Liver (tissue), 8 donors: ENCODE measurements at regions not wholly inside any gene's neighbourhood (a gene's known extent, or its start where the extent isn't known, plus 50 kb on each side); places are given as distances from the start of the nearest gene placed in this dataset.
A peak's percentile ranks its signal among the peaks of the same experiment; 100 is the strongest.

Experiments used
- DNase-seq: peaks from one replicate; pipeline ENCODE4 v3.0.0-alpha.2; 2017; ENCODE audit warnings: low spot score
- H3K27ac ChIP-seq, 2 donors: one replicate each; pipeline ENCODE4 v1.7.0; 2013; ENCODE audit warnings: inconsistent platforms in 2 of 2, low read length in 2 of 2, control low read depth in 1 of 2, low read depth in 1 of 2, mild to moderate bottlenecking in 1 of 2
- H3K27me3 ChIP-seq, 4 donors: one replicate each; pipeline versions ENCODE4 v1.6.1 to v1.7.0; 2013; ENCODE audit warnings: low read length in 3 of 4, inconsistent platforms in 1 of 4, mild to moderate bottlenecking in 1 of 4, moderate library complexity in 1 of 4; ENCODE audit not compliant: control insufficient read depth in 4 of 4, insufficient read depth in 4 of 4
- H3K36me3 ChIP-seq, 4 donors: one replicate each; pipeline versions ENCODE4 v1.6.1 to v1.7.0; 2013; ENCODE audit warnings: low read length in 3 of 4, mild to moderate bottlenecking in 3 of 4, low read depth in 1 of 4, moderate library complexity in 1 of 4; ENCODE audit not compliant: control insufficient read depth in 4 of 4, insufficient read depth in 3 of 4
- H3K4me1 ChIP-seq, 4 donors: one replicate each; pipeline versions ENCODE4 v1.6.1 to v1.7.0; 2013; ENCODE audit warnings: low read length in 3 of 4, mild to moderate bottlenecking in 3 of 4, moderate library complexity in 1 of 4; ENCODE audit not compliant: control insufficient read depth in 4 of 4, insufficient read depth in 4 of 4
- H3K4me3 ChIP-seq, 3 donors: one replicate each; pipeline versions ENCODE4 v1.6.1 to v1.7.0; 2013; ENCODE audit warnings: low read length in 3 of 3, control low read depth in 1 of 3, low read depth in 1 of 3, mild to moderate bottlenecking in 1 of 3
- H3K9ac ChIP-seq, 2 donors: one replicate each; pipeline ENCODE4 v1.7.0; 2013; ENCODE audit warnings: low read length in 2 of 2, mild to moderate bottlenecking in 2 of 2, moderate library complexity in 2 of 2, control low read depth in 1 of 2, low read depth in 1 of 2
- H3K9me3 ChIP-seq, 4 donors: one replicate each; pipeline versions ENCODE4 v1.6.1 to v1.7.0; 2013; ENCODE audit warnings: low read length in 3 of 4; ENCODE audit not compliant: control insufficient read depth in 4 of 4
- ATF3 ChIP-seq: IDR thresholded peaks from 2 replicates; pipeline ENCODE4 v1.6.1; 2016; ENCODE audit warnings: antibody characterized with exemption
- CTCF ChIP-seq: fragments of 150-350 bp; IDR thresholded peaks from 2 replicates; pipeline ENCODE4 v1.5.1; 2017; ENCODE audit warnings: improper control_type of control experiment, low read depth, low read length; ENCODE audit not compliant: missing input control
- EGR1 ChIP-seq, 2 donors: IDR thresholded peaks; 2 replicates each; pipeline ENCODE4 v1.6.1; 2016 to 2018; ENCODE audit warnings: antibody characterized with exemption in 2 of 2, low read depth in 2 of 2
- FOXA1 ChIP-seq: IDR thresholded peaks from 2 replicates; pipeline ENCODE4 v1.6.1; 2016; ENCODE audit warnings: antibody characterized with exemption
- FOXA2 ChIP-seq: IDR thresholded peaks from 2 replicates; pipeline ENCODE4 v1.6.1; 2016; ENCODE audit warnings: antibody characterized with exemption
- GABPA ChIP-seq, 2 donors: IDR thresholded peaks in 1 of 2; conservative IDR thresholded peaks in 1 of 2; 2 replicates each; pipeline ENCODE4 v1.6.1; 2016; ENCODE audit warnings: antibody characterized with exemption in 2 of 2, mild to moderate bottlenecking in 1 of 2, moderate library complexity in 1 of 2
- HNF4A ChIP-seq, 2 donors: conservative IDR thresholded peaks; 2 replicates each; pipeline ENCODE4 v1.6.1; 2016; ENCODE audit warnings: antibody characterized with exemption in 2 of 2, mild to moderate bottlenecking in 2 of 2
- HNF4G ChIP-seq: IDR thresholded peaks from 2 replicates; pipeline ENCODE4 v1.6.1; 2016; ENCODE audit warnings: antibody characterized with exemption
- JUND ChIP-seq, 2 donors: IDR thresholded peaks; 2 replicates each; pipeline ENCODE4 v1.6.1; 2016; ENCODE audit warnings: antibody characterized with exemption in 2 of 2
- MAX ChIP-seq: IDR thresholded peaks from 2 replicates; pipeline ENCODE4 v1.6.1; 2016; ENCODE audit warnings: antibody characterized with exemption
- NR2F2 ChIP-seq: IDR thresholded peaks from 2 replicates; pipeline ENCODE4 v1.6.1; 2016; ENCODE audit warnings: antibody characterized with exemption
- RAD21 ChIP-seq, 2 donors: IDR thresholded peaks; 2 replicates each; pipeline ENCODE4 v1.6.1; 2016; ENCODE audit warnings: antibody characterized with exemption in 2 of 2, mild to moderate bottlenecking in 2 of 2
- REST ChIP-seq: IDR thresholded peaks from 2 replicates; pipeline ENCODE4 v1.6.1; 2016; ENCODE audit warnings: antibody characterized with exemption, mild to moderate bottlenecking
- SP1 ChIP-seq: IDR thresholded peaks from 2 replicates; pipeline ENCODE4 v1.6.1; 2018; ENCODE audit warnings: antibody characterized with exemption, mild to moderate bottlenecking
- TAF1 ChIP-seq: conservative IDR thresholded peaks from 2 replicates; pipeline ENCODE4 v1.6.1; 2016; ENCODE audit warnings: antibody characterized with exemption, mild to moderate bottlenecking
- YY1 ChIP-seq: IDR thresholded peaks from 2 replicates; pipeline ENCODE4 v1.6.1; 2016; ENCODE audit warnings: antibody characterized with exemption, mild to moderate bottlenecking
- ZBTB33 ChIP-seq: IDR thresholded peaks from 2 replicates; pipeline ENCODE4 v1.6.1; 2016; ENCODE audit warnings: antibody characterized with exemption
- WGBS: extraction: QIAGEN DNeasy Blood & Tissue Kit; methylation state at CpG from one replicate; pipeline ENCODE4 v1.1.7; 2013; 5-methylcytosine and 5-hydroxymethylcytosine counted together
- donor health status: healthy.
- donor health status: healthy.
- donor health status: healthy.
- donor health status: healthy.
- donor health status: healthy.

GRCh38 chr6:168145747-168146596, 67.0 kb upstream of the FRMD1 start:
- DNase-seq = no peak
- 70% methylated on average over 12 of the region's 12 CpGs for WGBS
- Histone ChIP-seq H3K27ac (no peak overlapping the region), H3K4me3 (no peak overlapping the region), H3K36me3 (no peaks in the 10 kb centered on the region), H3K9me3 (no peaks in the 10 kb centered on the region), H3K4me1 (peaks cover 0 to 5% (median under 1%) of the 10 kb centered on the region in 4 donors), H3K9ac (no peak overlapping the region), H3K27me3 (peaks cover 0 to 4% (median 0%) of the 10 kb centered on the region in 4 donors)
- no peak for TF ChIP-seq SP1
- TF ChIP-seq FOXA1 = no peak
- TF ChIP-seq HNF4A (conservative IDR thresholded peaks at IDR 0.05) = no peak
- TF ChIP-seq ZBTB33 = no peak
- TF ChIP-seq HNF4G = no peak
- no peak for TF ChIP-seq REST
- TF ChIP-seq RAD21 (IDR thresholded peaks at IDR 0.05) = no peak
- no peak for TF ChIP-seq JUND (IDR thresholded peaks at IDR 0.05)
- TF ChIP-seq ATF3 = no peak
- no peak for TF ChIP-seq FOXA2
- TF ChIP-seq NR2F2 = no peak
- no peak for TF ChIP-seq TAF1
- no peak for TF ChIP-seq GABPA (IDR thresholded peaks at IDR 0.05 in 1 of 2, conservative IDR thresholded peaks at IDR 0.05 in 1 of 2)
- TF ChIP-seq CTCF = no peak
- no peak for TF ChIP-seq EGR1 (IDR thresholded peaks at IDR 0.05; ENCODE audit: low read depth in 2 of 2)

GRCh38 chr6:168139121-168139520, 60.1 kb upstream of the FRMD1 start:
- TF ChIP-seq HNF4A (conservative IDR thresholded peaks at IDR 0.05) = no peak
- no peak for TF ChIP-seq NR2F2
- no peak for TF ChIP-seq FOXA1
- TF ChIP-seq CTCF = no peak
- TF ChIP-seq TAF1 = no peak
- no peak for TF ChIP-seq GABPA (IDR thresholded peaks at IDR 0.05 in 1 of 2, conservative IDR thresholded peaks at IDR 0.05 in 1 of 2)
- TF ChIP-seq RAD21 (IDR thresholded peaks at IDR 0.05) = no peak
- TF ChIP-seq JUND (IDR thresholded peaks at IDR 0.05) = no peak
- no peak for TF ChIP-seq YY1
- TF ChIP-seq FOXA2 = no peak
- no peak for TF ChIP-seq MAX
- TF ChIP-seq EGR1 (IDR thresholded peaks at IDR 0.05; ENCODE audit: low read depth in 2 of 2) = no peak
- no peak for TF ChIP-seq ZBTB33
- no peak for TF ChIP-seq HNF4G
- H3K36me3 ChIP-seq = no peaks in the 10 kb centered on the region
- H3K27me3 ChIP-seq = no peaks in the 10 kb centered on the region
- H3K9ac ChIP-seq = no peak overlapping the region
- no peak overlapping the region for H3K27ac ChIP-seq
- DNase-seq = peak; percentile 13
- no peaks in the 10 kb centered on the region for H3K9me3 ChIP-seq
- WGBS = 92% methylated on average over 4 of the region's 4 CpGs
- no peaks in the 10 kb centered on the region for H3K4me1 ChIP-seq
- H3K4me3 ChIP-seq = no peak overlapping the region
